LNCaP clone FGC (cell line): ENCODE measurements at regions not wholly inside any gene's neighbourhood (a gene's known extent, or its start where the extent isn't known, plus 50 kb on each side); places are given as distances from the start of the nearest gene placed in this dataset.
A peak's percentile ranks its signal among the peaks of the same experiment; 100 is the strongest.

ENCODE experiments used
- DNase-seq: peaks from one replicate; pipeline ENCODE4 v3.0.0-alpha.2; 2011; ENCODE audit warnings: low read depth
- H3K4me3 ChIP-seq: 2 replicates; pipeline ENCODE4 v1.5.1; 2011; ENCODE audit warnings: mild to moderate bottlenecking, low read depth, low read length, control low read depth
- TF ChIP-seq, protein P1 (sequence below): IDR thresholded peaks from 2 replicates; pipeline ENCODE4 v1.5.1; 2012; ENCODE audit warnings: mild to moderate bottlenecking; ENCODE audit not compliant: control insufficient read depth, insufficient read depth; ENCODE audit errors: extremely low read depth

DNA sequence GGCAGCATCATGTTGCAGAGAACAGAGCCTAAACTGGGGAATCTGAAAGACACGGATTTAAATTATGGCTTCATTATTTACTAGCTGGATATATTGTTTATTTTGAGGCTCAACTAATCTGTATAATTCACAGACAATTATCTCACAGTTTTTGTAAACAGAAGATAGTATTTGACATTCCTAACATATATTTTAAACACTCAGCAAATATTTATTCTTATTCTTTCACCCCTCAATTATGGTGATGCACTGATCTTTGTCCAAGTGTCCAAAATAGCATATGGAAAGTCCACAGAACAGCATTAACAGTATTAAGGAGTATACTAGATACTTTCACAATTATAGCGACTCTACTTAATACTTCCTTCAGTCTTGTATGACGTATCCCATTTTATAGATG, 257.0 kb downstream of the ADGRG6 start:
- TF ChIP-seq, protein P1, sequence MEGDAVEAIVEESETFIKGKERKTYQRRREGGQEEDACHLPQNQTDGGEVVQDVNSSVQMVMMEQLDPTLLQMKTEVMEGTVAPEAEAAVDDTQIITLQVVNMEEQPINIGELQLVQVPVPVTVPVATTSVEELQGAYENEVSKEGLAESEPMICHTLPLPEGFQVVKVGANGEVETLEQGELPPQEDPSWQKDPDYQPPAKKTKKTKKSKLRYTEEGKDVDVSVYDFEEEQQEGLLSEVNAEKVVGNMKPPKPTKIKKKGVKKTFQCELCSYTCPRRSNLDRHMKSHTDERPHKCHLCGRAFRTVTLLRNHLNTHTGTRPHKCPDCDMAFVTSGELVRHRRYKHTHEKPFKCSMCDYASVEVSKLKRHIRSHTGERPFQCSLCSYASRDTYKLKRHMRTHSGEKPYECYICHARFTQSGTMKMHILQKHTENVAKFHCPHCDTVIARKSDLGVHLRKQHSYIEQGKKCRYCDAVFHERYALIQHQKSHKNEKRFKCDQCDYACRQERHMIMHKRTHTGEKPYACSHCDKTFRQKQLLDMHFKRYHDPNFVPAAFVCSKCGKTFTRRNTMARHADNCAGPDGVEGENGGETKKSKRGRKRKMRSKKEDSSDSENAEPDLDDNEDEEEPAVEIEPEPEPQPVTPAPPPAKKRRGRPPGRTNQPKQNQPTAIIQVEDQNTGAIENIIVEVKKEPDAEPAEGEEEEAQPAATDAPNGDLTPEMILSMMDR: no peak
- H3K4me3 ChIP-seq: no peak overlapping the region
- no peak for DNase-seq

DNA sequence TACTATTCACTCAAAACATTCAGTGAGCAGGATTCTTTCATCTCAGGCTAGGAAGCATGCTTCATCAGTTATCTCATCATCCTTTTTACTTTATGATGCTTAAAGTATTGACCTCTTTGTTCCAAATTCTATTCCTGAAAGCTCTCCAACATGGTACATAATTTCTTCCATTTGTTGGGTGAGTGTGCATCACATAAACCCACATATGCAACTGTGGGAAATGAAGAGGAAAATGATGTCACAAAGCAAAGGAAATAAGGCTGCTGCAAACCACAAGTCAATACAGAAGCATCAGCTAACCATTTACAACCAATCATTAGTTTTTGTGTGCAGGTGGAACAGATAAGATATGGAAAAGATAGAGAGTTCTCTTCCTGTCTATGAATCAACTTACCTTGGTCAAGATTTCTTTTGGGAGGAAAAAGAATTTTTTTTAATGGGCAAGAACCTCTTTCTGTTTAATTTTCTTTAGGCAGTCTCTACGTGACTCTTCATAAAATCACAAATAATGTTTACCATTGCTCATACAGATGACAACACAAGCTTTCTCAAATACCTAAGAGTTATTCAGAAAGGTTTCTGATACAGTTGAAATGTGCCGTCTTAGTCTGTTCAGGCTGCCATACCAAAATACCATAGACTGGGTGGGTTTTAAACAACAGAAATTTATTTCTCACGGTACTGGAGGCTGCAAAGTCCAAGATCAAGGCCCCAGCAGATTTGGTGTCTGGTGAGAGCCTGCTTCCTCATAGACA, 259.9 kb downstream of the ADGRG6 start:
- TF ChIP-seq, protein P1: no peak
- no peak overlapping the region for H3K4me3 ChIP-seq
- no peak for DNase-seq

DNA sequence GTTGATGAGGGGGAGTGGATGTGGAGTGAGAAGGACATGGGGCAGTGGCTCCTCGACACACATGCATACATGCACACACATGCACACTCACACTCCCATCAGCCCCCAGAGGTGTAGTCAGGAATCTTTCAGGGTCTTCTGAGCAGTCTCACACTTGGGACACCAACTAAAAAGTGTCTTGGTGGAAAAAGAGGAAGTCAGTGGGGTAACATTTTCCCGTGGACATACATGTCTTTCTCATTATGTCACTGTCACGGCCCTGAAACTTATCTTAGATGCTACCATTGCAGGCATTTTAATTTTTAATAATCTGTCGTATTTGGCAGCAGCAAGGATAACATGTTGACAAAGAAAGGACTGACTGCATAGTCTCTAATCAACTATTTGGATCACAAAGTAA, 261.1 kb downstream of the ADGRG6 start:
- no peak overlapping the region for H3K4me3 ChIP-seq
- TF ChIP-seq, protein P1: no peak
- DNase-seq: no peak

DNA sequence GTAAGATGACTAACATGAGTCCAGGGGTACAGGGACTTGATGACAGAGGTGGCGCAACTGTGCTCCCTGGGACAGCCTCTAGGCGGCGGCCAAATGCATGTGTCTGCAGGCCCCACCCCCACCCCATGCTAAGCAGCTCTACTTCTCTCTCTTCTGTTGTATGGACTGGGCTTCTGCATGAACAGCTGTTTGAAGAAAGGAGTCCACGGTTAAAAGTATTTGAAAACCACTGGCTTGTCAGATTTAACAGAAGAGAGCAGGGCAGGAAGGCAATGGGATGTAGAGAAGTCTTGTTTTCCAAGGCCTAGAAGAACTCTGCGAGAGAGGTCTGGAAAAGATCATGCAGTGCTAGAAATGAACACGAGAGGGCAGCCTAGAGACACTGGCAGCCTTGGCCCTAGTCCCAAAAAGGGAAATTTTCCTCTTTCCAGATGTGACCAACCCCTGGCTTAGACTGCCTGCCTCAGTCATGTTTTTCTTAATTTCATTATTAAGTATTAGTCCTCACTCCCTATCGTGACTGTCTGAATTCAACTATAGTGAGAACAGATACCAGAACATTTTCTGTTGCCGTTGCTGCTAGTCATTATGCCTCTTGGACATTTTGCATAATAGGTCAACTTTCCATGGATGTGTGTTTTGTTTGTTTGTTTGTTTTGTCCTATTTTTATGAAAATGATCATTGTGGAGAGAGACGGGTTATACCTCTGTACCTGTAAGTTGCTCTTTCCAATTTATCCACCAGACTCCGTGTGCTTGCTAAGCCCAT, 265.0 kb downstream of the ADGRG6 start:
- H3K4me3 ChIP-seq: no peak overlapping the region
- TF ChIP-seq, protein P1: peak; percentile 83
- no peak for DNase-seq

DNA sequence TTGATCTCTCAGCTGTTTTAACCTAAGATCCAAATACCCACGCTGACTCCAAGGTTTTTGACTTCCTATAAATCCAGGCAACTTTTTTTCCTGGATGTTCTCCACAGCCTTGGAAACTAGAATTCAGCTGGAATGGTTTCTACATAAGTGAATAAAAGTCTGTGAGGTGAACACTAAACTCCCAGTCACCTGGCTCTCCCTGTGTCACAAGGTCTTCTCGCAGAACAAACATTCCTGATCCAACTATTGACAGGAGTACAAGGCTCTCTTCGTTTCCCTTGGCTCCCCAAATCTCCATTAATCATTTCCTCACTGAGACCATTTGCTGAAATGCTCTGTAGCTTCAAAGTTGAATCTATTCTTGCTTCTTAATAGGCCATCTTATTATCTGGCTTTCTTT, 265.7 kb downstream of the ADGRG6 start:
- no peak overlapping the region for H3K4me3 ChIP-seq
- no peak for DNase-seq
- TF ChIP-seq, protein P1: no peak

DNA sequence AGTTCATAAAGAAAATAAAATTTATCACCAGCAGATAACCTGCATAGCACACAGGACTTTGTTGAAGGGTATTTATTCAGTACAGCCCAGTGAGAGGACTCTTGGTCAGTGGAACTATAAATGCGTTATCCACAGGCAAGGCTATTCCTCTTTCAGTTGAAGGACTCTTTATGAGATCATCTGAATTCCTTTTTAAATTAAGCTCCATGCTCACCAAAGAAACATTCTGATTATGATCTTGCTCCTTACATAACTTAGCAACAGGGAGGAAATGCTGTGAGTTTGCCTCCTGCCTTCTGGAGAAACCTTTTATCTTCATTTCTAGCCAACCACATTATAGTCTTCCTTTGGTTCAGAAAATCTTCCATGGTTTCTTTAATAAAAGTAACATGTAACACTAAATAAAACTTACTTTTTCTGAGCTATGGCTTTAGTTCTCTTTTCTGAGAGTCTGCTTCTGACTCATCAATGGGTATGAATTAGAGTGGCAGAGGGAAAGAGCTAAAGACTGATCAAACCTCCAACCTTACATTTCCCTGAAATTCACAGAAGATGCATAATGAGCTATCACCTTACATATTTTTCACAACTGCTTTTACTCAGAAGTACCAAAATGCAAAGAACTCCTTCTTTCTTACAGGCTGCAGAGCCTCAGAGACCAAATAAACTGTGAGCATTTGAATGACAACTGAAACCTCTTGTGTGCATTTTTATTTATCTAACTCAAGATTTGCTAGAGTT, 267.2 kb downstream of the ADGRG6 start:
- DNase-seq: no peak
- TF ChIP-seq, protein P1: no peak
- H3K4me3 ChIP-seq: no peak overlapping the region
